SKM-1 treated with dmso at 0.1 percent for 144 hours (cell line): ENCODE measurements at regions not wholly inside any gene's neighbourhood (a gene's known extent, or its start where the extent isn't known, plus 50 kb on each side); places are given as distances from the start of the nearest gene placed in this dataset.

Source experiments
- DNase-seq: peaks from one replicate; lab custom pipeline; 2025; ENCODE audit not compliant: unreplicated experiment; lab: John Stamatoyannopoulos, UW

- DNase-seq: no peak
Observed at GRCh38 chr7:15870347-15870746, 183.9 kb upstream of the MEOX2 start.

GRCh38 chr7:15867441-15867840 lies 181.0 kb upstream of the MEOX2 start:
- no peak for DNase-seq

GRCh38 chr7:15866753-15867152 lies 180.3 kb upstream of the MEOX2 start:
- no peak for DNase-seq

GRCh38 chr7:15864626-15864991 lies 178.1 kb upstream of the MEOX2 start:
- DNase-seq: no peak

GRCh38 chr7:15863951-15864625 lies 177.6 kb upstream of the MEOX2 start:
- DNase-seq: no peak

GRCh38 chr7:15862781-15863165 lies 176.3 kb upstream of the MEOX2 start:
- no peak for DNase-seq

- DNase-seq: no peak
Observed at GRCh38 chr7:15862016-15862780, 175.7 kb upstream of the MEOX2 start.

GRCh38 chr7:15860264-15860949 lies 173.9 kb upstream of the MEOX2 start:
- DNase-seq: no peak

- no peak for DNase-seq
Observed at GRCh38 chr7:15857026-15857425, 170.5 kb upstream of the MEOX2 start.

- DNase-seq: no peak
Observed at GRCh38 chr7:15856311-15856710, 169.8 kb upstream of the MEOX2 start.

- no peak for DNase-seq
Observed at GRCh38 chr7:15855525-15856109, 169.1 kb upstream of the MEOX2 start.

- DNase-seq: no peak
Observed at GRCh38 chr7:15854841-15855524, 168.5 kb upstream of the MEOX2 start.

- DNase-seq: no peak
Observed at GRCh38 chr7:15853832-15854470, 167.5 kb upstream of the MEOX2 start.

- DNase-seq: no peak
Observed at GRCh38 chr7:15851201-15851600, 164.7 kb upstream of the MEOX2 start.

- no peak for DNase-seq
Observed at GRCh38 chr7:15848901-15849300, 162.4 kb upstream of the MEOX2 start.

GRCh38 chr7:15848362-15848761 lies 161.9 kb upstream of the MEOX2 start:
- no peak for DNase-seq

GRCh38 chr7:15845868-15846267 lies 159.4 kb upstream of the MEOX2 start:
- DNase-seq: no peak

GRCh38 chr7:15845461-15845860 lies 159.0 kb upstream of the MEOX2 start:
- no peak for DNase-seq

GRCh38 chr7:15839416-15840100 lies 153.1 kb upstream of the MEOX2 start:
- DNase-seq: no peak

- no peak for DNase-seq
Observed at GRCh38 chr7:15838265-15838664, 151.8 kb upstream of the MEOX2 start.
